ENCODE measurements at regions not wholly inside any gene's neighbourhood (a gene's known extent, or its start where the extent isn't known, plus 50 kb on each side); places are given as distances from the start of the nearest gene placed in this dataset.

GRCh38 chr11:88231894-88232482 lies 56.7 kb upstream of the RAB38 start:
- DNase-seq = peak; percentile 40

- no peak for DNase-seq
Observed at GRCh38 chr11:88229303-88229702, 54.1 kb upstream of the RAB38 start.

Data from NCI-H1105 treated with DMSO at 0.1 percent for 48 hours (cell line).